ENCODE measurements at regions not wholly inside any gene's neighbourhood (a gene's known extent, or its start where the extent isn't known, plus 50 kb on each side); places are given as distances from the start of the nearest gene placed in this dataset.

DNA sequence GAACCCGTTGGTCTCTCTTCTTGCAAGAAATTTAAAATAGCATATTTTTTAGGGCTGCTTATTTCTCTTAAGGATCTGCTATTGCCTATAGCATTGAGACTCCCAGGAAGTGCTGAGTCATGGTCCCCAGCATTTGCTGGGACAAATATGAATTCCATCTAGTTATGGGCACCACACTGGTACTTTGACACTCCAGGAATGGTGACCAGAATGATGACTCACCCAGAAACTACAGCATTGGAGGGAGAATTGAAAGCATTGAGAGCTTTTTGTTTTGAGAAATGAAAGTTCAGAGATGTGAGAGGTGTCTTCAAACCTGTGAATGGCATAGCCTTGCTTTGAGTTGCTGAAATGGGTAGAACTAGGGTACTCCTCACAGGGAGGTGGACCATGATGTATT is 699.7 kb downstream of the DHX35 start:
- Mint-ChIP-seq H3K36me3 (ENCODE audit: insufficient read depth) (no peaks in the 10 kb centered on the region), H3K27me3 (peaks cover 4% of the 10 kb centered on the region), H3K4me3 (ENCODE audit: low read depth) (no peak overlapping the region), H3K27ac (no peak overlapping the region), H3K4me1 (ENCODE audit: low read depth) (peaks cover 2% of the 10 kb centered on the region), H3K9me3 (ENCODE audit: low read depth) (no peaks in the 10 kb centered on the region)
- TF ChIP-seq, protein P1, sequence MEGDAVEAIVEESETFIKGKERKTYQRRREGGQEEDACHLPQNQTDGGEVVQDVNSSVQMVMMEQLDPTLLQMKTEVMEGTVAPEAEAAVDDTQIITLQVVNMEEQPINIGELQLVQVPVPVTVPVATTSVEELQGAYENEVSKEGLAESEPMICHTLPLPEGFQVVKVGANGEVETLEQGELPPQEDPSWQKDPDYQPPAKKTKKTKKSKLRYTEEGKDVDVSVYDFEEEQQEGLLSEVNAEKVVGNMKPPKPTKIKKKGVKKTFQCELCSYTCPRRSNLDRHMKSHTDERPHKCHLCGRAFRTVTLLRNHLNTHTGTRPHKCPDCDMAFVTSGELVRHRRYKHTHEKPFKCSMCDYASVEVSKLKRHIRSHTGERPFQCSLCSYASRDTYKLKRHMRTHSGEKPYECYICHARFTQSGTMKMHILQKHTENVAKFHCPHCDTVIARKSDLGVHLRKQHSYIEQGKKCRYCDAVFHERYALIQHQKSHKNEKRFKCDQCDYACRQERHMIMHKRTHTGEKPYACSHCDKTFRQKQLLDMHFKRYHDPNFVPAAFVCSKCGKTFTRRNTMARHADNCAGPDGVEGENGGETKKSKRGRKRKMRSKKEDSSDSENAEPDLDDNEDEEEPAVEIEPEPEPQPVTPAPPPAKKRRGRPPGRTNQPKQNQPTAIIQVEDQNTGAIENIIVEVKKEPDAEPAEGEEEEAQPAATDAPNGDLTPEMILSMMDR (IDR thresholded peaks at IDR 0.05; ENCODE audit: unreplicated experiment): no peak
- no peak for DNase-seq (ENCODE audit: low spot score, unreplicated experiment)

DNA sequence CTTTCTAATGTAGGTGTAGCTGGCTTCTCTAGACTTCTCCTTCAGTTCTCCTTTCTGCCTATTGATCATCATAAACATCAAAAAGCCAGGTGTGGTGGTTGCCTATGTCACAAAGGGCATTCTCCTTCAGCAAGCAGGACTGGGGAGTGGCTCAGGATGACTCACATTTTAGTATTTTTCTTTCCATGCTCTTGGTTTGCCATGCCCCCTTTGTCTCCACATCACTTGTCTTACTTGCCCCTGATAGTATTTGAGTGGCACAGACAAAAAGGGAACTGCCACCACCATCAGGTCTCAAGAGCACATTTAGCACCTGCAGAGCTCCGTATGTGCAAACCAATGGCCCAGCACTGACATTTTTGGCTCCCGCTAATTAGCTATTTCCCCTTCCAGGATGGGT is 698.8 kb downstream of the DHX35 start:
- no peaks in the 10 kb centered on the region for H3K36me3 Mint-ChIP-seq (ENCODE audit: insufficient read depth)
- DNase-seq (ENCODE audit: low spot score, unreplicated experiment): no peak
- TF ChIP-seq, protein P1 (IDR thresholded peaks at IDR 0.05; ENCODE audit: unreplicated experiment): no peak
- H3K9me3 Mint-ChIP-seq (ENCODE audit: low read depth): no peaks in the 10 kb centered on the region
- H3K27me3 Mint-ChIP-seq: peaks cover 9% of the 10 kb centered on the region
- H3K27ac Mint-ChIP-seq: no peak overlapping the region
- no peak overlapping the region for H3K4me3 Mint-ChIP-seq (ENCODE audit: low read depth)
- H3K4me1 Mint-ChIP-seq (ENCODE audit: low read depth): peaks cover 2% of the 10 kb centered on the region

DNA sequence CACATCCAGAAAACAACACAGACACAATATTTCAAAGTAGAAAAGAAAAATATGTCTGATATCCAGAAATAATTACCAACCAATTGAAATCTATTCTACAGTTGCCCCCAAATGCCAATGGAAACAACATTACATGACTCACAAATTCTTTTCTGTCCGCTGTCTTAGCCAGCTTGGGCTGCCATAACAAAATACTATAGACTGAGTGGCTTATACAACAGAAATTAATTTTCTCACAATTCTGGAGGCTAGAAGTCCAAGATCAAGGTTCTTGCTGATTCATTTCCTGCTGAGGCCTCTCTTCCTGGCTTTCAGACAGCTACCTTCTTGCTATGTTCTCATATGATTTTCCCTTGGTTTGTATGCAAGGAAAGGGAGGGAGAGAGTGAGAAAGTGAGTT is 698.1 kb downstream of the DHX35 start:
- Mint-ChIP-seq H3K4me3 (ENCODE audit: low read depth) (no peak overlapping the region), H3K27me3 (peaks cover 9% of the 10 kb centered on the region), H3K27ac (no peak overlapping the region), H3K4me1 (ENCODE audit: low read depth) (peaks cover 2% of the 10 kb centered on the region), H3K9me3 (ENCODE audit: low read depth) (no peaks in the 10 kb centered on the region), H3K36me3 (ENCODE audit: insufficient read depth) (no peaks in the 10 kb centered on the region)
- TF ChIP-seq, protein P1 (IDR thresholded peaks at IDR 0.05; ENCODE audit: unreplicated experiment): no peak
- no peak for DNase-seq (ENCODE audit: low spot score, unreplicated experiment)

DNA sequence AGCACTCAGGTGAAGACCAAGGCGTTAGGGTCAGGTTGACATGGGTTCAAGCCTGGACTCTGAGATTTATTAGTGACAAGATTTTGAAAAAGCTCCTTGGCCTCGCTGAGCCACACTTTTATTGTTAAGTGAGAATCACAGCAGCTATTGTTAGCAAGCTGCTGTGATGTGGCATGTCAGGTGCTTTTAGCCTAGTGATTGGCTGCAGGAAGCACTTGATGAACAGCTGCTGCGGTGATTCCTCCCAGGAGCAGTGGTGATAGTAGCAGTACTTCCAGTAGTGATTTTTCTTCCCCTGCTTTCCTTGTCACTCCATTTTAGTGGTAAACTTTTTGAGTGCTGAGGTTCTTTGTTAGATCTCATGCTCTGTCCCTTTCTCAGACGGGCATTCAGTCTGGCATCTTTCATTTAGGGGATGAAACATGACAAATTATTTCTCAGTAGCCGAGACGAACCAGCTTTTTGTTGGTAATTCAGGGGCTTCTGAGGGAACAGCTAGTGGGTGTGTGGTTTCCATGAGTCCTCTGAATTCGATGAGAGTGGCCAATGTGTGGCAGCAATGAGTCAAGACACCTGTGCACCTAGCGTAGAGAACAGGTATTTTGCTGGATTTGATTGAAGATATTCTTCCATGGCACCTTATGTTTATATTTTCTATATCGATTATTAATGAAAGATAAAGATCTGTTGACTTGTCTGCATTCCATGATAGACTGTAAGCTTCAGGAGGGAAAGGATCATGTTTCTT is 696.7 kb downstream of the DHX35 start:
- Mint-ChIP-seq H3K27me3 (peaks cover 8% of the 10 kb centered on the region), H3K9me3 (ENCODE audit: low read depth) (no peaks in the 10 kb centered on the region), H3K27ac (no peak overlapping the region), H3K36me3 (ENCODE audit: insufficient read depth) (no peaks in the 10 kb centered on the region), H3K4me3 (ENCODE audit: low read depth) (no peak overlapping the region), H3K4me1 (ENCODE audit: low read depth) (peaks cover 2% of the 10 kb centered on the region)
- TF ChIP-seq, protein P1 (IDR thresholded peaks at IDR 0.05; ENCODE audit: unreplicated experiment): no peak
- DNase-seq (ENCODE audit: low spot score, unreplicated experiment): no peak

DNA sequence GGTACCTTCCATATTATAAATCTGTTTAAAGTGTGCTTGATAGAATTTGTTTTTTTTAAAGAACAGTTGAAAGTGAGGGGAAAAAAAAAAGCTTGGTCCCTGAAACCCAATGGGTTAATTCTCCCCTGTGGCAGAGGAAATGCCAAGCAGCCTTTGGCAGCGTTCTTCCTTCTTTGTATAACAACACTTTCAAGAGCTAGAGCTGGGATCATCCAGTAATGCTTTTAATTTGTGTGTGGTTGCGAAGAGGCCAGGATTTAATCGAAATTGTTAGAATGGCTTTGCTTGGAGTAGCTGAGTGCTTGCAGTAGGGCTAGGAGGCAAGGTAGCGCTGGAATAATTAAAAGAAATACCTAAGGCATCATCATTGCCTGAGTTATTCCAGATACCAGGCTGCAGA is 692.0 kb downstream of the DHX35 start:
- Mint-ChIP-seq H3K27me3 (peaks cover 34% of the 10 kb centered on the region), H3K27ac (no peak overlapping the region), H3K9me3 (ENCODE audit: low read depth) (no peaks in the 10 kb centered on the region), H3K4me3 (ENCODE audit: low read depth) (no peak overlapping the region), H3K4me1 (ENCODE audit: low read depth) (peaks cover 2% of the 10 kb centered on the region), H3K36me3 (ENCODE audit: insufficient read depth) (no peaks in the 10 kb centered on the region)
- no peak for DNase-seq (ENCODE audit: low spot score, unreplicated experiment)
- TF ChIP-seq, protein P1 (IDR thresholded peaks at IDR 0.05; ENCODE audit: unreplicated experiment): no peak

All from progenitor cell of endocrine pancreas (in vitro differentiated cells).